Ascending aorta (tissue), 2 donors: ENCODE measurements at regions not wholly inside any gene's neighbourhood (a gene's known extent, or its start where the extent isn't known, plus 50 kb on each side); places are given as distances from the start of the nearest gene placed in this dataset.
"Not testable (repeated sequence)": the region's sequence is repeated elsewhere in the genome, so short reads cannot be mapped to it uniquely, and the experiment has no call there.

Experiments used
- DNase-seq, 2 donors: peaks; one replicate each; pipeline ENCODE4 v3.0.0-alpha.2; 2019; ENCODE audit warnings: low spot score in 2 of 2
- H3K27ac ChIP-seq, 2 donors: fragments of 200-600 bp; sonication (generic); one replicate each; pipeline ENCODE4 v1.5.1; 2016 to 2017; ENCODE audit warnings: mild to moderate bottlenecking in 1 of 2
- H3K27me3 ChIP-seq: fragments of 200-600 bp; sonication (generic); one replicate; pipeline ENCODE4 v1.5.1; 2017
- H3K36me3 ChIP-seq, 2 donors: fragments of 200-600 bp; sonication (generic); one replicate each; pipeline ENCODE4 v1.5.1; 2016
- H3K4me1 ChIP-seq, 2 donors: fragments of 200-600 bp; sonication (generic); one replicate each; pipeline ENCODE4 v1.5.1; 2016 to 2017; ENCODE audit warnings: mild to moderate bottlenecking in 1 of 2
- H3K4me3 ChIP-seq, 2 donors: fragments of 200-600 bp; sonication (generic); one replicate each; pipeline ENCODE4 v1.5.1; 2016 to 2017; ENCODE audit warnings: mild to moderate bottlenecking in 1 of 2
- H3K9me3 ChIP-seq, 2 donors: fragments of 200-600 bp; sonication (generic); one replicate each; pipeline ENCODE4 v1.5.1; 2016
- intact Hi-C: fragments of 100-400 bp; cut with DNase I; formaldehyde crosslinking; loops from one replicate; pipeline ENCODE4 v1.15.1; 2023
- TF ChIP-seq, protein P1 (sequence below), 3 experiments: fragments of 200-600 bp in 2 of 3; fragments of 450-650 bp in 1 of 3; sonication (generic) in 2 of 3; IDR thresholded peaks; one replicate each; pipeline ENCODE4 v1.5.1; 2016 to 2019; ENCODE audit warnings: antibody characterized with exemption in 3 of 3, mild to moderate bottlenecking in 1 of 3, moderate library complexity in 1 of 3

DNA sequence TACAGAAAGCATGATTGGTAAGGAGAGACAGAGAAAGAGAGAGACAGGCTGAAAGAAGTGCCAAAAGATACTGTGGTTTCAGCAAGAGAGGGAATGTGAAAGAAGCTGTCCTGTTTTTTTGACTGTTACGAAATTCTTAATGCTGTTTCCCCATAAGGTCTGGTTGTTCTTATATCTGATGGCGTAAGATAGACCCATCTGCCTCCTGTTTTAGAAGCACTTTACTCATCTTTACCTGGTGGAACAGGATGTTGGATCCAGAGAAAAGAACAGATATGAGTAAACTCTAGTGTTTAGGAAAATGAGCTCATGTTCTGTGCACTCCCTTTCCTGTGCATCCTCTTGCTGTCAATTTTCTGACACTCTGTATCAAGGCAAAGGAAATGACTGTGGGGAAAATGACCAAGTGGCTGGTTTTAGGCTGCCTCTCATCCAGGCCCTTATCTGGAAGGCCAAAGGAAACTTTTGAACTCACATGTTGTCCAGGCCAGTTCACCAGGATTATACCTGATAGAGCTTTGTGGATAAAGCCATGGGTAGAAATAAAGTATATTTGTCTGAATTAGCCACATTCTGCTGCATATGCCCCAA, 311.7 kb upstream of the HTR2C start:
- Histone ChIP-seq H3K27me3 (no peaks in the 10 kb centered on the region), H3K4me1 (no peaks in the 10 kb centered on the region), H3K9me3 (no peaks in the 10 kb centered on the region), H3K27ac (no peak overlapping the region), H3K4me3 (no peak overlapping the region), H3K36me3 (no peaks in the 10 kb centered on the region)
- intact Hi-C loops, result no loop called here
- no peak for DNase-seq
- TF ChIP-seq, protein P1, sequence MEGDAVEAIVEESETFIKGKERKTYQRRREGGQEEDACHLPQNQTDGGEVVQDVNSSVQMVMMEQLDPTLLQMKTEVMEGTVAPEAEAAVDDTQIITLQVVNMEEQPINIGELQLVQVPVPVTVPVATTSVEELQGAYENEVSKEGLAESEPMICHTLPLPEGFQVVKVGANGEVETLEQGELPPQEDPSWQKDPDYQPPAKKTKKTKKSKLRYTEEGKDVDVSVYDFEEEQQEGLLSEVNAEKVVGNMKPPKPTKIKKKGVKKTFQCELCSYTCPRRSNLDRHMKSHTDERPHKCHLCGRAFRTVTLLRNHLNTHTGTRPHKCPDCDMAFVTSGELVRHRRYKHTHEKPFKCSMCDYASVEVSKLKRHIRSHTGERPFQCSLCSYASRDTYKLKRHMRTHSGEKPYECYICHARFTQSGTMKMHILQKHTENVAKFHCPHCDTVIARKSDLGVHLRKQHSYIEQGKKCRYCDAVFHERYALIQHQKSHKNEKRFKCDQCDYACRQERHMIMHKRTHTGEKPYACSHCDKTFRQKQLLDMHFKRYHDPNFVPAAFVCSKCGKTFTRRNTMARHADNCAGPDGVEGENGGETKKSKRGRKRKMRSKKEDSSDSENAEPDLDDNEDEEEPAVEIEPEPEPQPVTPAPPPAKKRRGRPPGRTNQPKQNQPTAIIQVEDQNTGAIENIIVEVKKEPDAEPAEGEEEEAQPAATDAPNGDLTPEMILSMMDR (IDR thresholded peaks at IDR 0.05), result no peak

DNA sequence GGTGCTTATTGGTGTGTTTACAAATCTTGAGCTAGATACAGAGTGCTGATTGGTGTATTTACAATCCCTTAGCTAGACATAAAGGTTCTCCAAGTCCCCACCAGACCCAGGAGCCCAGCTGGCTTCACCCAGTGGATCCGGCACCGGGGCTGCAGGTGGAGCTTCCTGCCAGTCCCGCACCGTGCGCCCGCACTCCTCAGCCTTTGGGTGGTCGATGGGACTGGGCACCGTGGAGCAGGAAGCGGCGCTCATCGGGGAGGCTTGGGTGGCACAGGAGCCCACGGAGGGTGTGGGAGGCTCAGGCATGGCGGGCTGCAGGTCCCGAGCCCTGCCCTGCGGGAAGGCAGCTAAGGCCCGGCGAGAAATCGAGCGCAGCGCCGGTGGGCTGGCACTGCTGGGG, 313.5 kb upstream of the HTR2C start:
- H3K36me3 ChIP-seq, intact Hi-C loops, H3K27ac ChIP-seq, H3K4me3 ChIP-seq, H3K27me3 ChIP-seq, DNase-seq, H3K9me3 ChIP-seq, H3K4me1 ChIP-seq: not testable (repeated sequence)

DNA sequence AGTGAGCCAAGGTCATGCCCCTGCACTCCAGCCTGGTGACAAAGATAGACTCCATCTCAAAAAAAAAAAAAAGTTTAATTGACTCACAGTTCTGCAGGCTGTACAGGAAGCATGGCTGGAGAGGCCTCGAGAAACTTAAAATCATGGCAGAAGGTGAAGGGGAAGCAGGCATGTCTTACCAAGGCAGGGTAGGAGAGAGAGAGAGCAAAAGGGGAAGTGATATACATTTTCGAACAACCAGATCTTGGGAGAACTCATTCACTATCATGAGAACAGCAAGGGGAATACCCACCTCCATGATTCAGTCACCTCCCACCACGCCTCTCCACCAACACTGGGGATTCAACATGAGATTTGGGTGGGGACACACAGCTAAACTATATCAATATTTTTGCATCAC, 315.2 kb upstream of the HTR2C start:
- Histone ChIP-seq H3K36me3 (no peaks in the 10 kb centered on the region), H3K4me1 (no peaks in the 10 kb centered on the region), H3K9me3 (no peaks in the 10 kb centered on the region), H3K27me3 (no peaks in the 10 kb centered on the region), H3K27ac (no peak overlapping the region), H3K4me3 (no peak overlapping the region)
- intact Hi-C loops, result no loop called here
- no peak for DNase-seq
- TF ChIP-seq, protein P1 (IDR thresholded peaks at IDR 0.05), result no peak

DNA sequence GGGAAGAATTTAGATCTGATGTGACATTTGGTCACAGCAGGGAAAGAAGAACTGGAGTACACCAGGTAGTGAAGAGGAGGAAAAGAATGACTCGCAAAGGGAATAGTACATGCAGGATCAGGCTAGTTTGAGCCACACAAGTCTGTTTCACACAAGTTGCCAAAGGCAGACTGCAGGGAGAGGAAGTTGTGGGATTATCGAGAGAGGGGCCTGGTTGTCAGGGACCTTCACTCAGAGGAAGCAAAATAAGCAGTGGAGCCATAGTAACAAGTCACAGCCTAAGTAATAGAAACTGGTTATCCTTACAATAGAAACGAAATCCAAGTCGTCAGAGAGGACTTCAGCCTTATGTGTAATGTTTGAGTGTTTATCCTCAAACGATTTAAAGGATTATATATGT, 316.7 kb upstream of the HTR2C start:
- Histone ChIP-seq H3K4me3 (no peak overlapping the region), H3K27ac (no peak overlapping the region), H3K27me3 (no peaks in the 10 kb centered on the region), H3K4me1 (no peaks in the 10 kb centered on the region), H3K9me3 (no peaks in the 10 kb centered on the region), H3K36me3 (no peaks in the 10 kb centered on the region)
- TF ChIP-seq, protein P1 (IDR thresholded peaks at IDR 0.05), result no peak
- DNase-seq, result no peak
- intact Hi-C loops, result no loop called here

DNA sequence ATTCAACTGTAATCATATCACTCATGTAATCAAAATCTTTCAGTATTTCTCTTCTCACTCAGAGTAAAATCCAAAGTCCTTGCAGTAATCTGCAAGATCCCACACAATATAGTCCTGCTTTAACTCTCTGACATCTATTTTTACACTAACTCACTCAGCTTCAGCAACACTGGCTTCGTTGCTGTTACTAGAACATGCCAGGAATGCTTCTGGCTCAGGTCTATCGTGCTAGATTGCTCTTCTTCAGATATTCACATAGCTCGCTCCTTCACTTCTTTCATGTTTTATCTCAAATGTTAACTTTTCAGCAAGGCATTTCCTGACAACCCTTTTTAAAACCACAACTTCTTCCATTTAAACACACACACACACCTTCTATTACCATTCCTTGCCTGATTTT, 331.7 kb upstream of the HTR2C start:
- Histone ChIP-seq H3K9me3 (no peaks in the 10 kb centered on the region), H3K36me3 (no peaks in the 10 kb centered on the region), H3K27me3 (no peaks in the 10 kb centered on the region), H3K27ac (no peak overlapping the region), H3K4me1 (no peaks in the 10 kb centered on the region), H3K4me3 (no peak overlapping the region)
- intact Hi-C loops, result no loop called here
- no peak for DNase-seq
- TF ChIP-seq, protein P1 (IDR thresholded peaks at IDR 0.05), result no peak

DNA sequence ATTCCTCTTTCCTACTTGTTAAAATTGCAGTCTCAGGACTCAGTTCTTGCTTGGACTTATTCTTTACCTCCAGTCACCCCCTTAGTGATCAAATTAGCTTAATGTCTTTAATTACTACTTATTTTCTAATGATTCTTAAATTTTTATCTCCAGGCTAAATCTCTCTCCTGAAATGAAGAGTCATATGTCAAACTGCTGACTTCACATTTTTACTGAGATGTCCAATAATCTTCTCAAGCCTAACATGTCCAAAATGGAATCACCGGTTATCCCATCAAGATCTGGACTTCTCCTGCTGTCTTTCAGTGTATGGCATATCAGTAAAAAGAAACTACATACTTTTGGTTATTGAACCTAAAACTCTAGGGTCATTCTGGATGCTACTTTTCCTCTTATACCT, 332.3 kb upstream of the HTR2C start:
- H3K36me3 ChIP-seq, result no peaks in the 10 kb centered on the region
- H3K4me3 ChIP-seq, result no peak overlapping the region
- H3K27ac ChIP-seq, result no peak overlapping the region
- H3K9me3 ChIP-seq, result no peaks in the 10 kb centered on the region
- no peaks in the 10 kb centered on the region for H3K27me3 ChIP-seq
- TF ChIP-seq, protein P1 (IDR thresholded peaks at IDR 0.05), result no peak
- intact Hi-C loops, result no loop called here
- H3K4me1 ChIP-seq, result no peaks in the 10 kb centered on the region
- no peak for DNase-seq
